GM23248 (cell line): ENCODE measurements at regions not wholly inside any gene's neighbourhood (a gene's known extent, or its start where the extent isn't known, plus 50 kb on each side); places are given as distances from the start of the nearest gene placed in this dataset.

Experiments used
- EZH2 ChIP-seq: fragments of 200-600 bp; sonication (generic); IDR thresholded peaks from 2 replicates; pipeline ENCODE4 v1.6.1; 2018; ENCODE audit warnings: antibody characterized with exemption, mild to moderate bottlenecking; ENCODE audit not compliant: insufficient read depth, poor library complexity, severe bottlenecking
- EZH2phosphoT487 ChIP-seq: fragments of 200-600 bp; sonication (generic); IDR thresholded peaks from 2 replicates; pipeline ENCODE4 v1.6.1; 2018; ENCODE audit warnings: antibody characterized with exemption, moderate library complexity, mild to moderate bottlenecking, low read depth; ENCODE audit not compliant: insufficient read depth

- TF ChIP-seq EZH2 (no peak), EZH2phosphoT487 (no peak)
Measured at GRCh38 chr7:26472971-26473370, 181.3 kb downstream of the SNX10 start.
